ENCODE measurements at regions not wholly inside any gene's neighbourhood (a gene's known extent, or its start where the extent isn't known, plus 50 kb on each side); places are given as distances from the start of the nearest gene placed in this dataset.

- no peak for DNase-seq
These were observed 723.1 kb downstream of the CDH11 start for GRCh38 chr16:64398793-64399192.

GRCh38 chr16:64397945-64398508 lies 723.8 kb downstream of the CDH11 start:
- no peak for DNase-seq

GRCh38 chr16:64397042-64397441 lies 724.8 kb downstream of the CDH11 start:
- no peak for DNase-seq

DNA sequence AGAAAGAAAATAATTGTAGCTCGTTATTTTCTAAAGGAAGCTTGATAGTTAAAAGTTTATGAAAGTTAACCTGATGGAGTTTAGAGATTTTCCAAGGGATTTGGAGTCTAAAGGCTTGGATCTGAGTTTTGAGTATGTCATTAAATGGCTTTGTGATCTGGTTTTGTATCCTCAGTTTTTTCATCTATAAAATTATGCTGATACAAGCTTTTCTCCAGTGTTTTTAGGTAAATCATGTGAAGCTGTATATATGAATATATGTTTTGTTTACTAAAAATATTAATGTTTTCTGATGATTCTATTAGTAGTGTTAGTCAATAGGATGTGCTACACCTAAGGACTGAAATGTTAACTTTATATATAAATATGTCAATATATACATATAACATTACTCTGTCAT lies 727.8 kb downstream of the CDH11 start:
- DNase-seq = no peak

GRCh38 chr16:64392456-64392855 lies 729.4 kb downstream of the CDH11 start:
- DNase-seq = no peak

- DNase-seq = no peak
These were observed 730.7 kb downstream of the CDH11 start for GRCh38 chr16:64391063-64391600.

GRCh38 chr16:64390102-64390501 lies 731.8 kb downstream of the CDH11 start:
- DNase-seq = no peak

- DNase-seq = no peak
These were observed 737.2 kb downstream of the CDH11 start for GRCh38 chr16:64384636-64385035.

DNA sequence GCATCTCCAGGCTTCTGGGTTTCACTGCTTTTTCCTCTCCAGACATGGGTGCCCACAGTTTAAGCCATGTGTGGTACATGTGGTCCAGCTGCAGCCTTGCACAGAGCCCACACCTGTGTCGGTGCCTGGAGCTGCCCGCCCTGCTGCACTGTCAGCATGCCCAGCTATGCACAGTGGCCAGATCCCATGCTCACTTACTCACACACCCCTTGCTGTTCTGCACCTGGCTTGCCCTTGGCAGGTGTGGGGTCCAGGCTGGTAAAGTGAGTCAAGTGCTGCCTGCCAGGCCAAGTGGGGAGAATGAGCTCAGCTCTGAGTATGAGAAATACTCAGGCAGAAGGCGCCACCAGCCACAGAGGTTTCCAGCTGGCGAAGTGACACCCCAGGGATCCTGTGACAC lies 739.9 kb downstream of the CDH11 start:
- DNase-seq = no peak

DNA sequence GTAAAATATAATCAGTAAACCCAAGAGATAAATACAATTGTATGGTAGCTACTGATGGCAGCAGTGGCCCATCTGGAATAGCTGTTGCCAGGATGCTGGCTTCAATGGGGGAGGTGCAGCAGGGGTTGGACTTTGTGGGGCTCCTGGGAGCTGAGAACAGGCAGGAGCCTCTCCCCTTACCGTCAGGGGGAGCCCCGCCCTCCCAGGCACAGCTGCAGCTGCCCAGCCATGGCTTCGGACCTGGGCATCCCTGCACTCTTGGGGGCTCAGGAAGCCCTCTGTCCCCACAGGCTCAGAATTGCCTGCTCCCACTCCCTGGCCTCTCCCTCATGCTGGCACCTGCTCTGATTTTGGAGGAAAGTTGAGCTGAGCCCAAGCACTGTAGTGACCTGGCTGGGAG lies 741.1 kb downstream of the CDH11 start:
- DNase-seq = no peak

DNA sequence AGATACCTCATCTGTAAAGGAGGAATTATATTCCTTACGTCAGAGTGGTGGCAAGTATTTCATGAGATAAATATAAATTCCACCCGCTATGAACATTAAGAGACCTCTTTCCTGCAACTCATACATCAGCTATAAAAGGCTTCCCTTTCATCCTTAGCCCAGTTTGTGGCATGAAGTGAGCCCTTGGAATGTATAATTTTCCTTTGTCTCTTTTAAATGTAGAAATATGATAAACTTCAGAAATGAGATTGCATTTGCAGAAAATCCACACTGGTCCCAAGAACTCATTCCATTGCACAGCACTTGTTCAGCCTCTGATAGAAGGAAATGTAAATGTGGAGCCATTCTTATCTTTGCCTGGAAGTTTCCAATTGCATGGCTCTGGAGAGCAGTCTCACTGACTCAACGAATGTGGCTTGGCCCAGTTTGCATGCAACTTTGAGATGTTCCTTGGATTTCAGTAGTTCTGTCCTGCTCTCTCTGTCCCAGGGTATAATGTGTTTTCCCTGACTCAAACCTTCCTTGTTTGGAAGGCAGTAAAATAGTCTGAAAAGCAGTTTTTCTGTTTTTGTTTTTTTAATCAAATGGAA lies 746.4 kb downstream of the CDH11 start:
- no peak for DNase-seq

DNA sequence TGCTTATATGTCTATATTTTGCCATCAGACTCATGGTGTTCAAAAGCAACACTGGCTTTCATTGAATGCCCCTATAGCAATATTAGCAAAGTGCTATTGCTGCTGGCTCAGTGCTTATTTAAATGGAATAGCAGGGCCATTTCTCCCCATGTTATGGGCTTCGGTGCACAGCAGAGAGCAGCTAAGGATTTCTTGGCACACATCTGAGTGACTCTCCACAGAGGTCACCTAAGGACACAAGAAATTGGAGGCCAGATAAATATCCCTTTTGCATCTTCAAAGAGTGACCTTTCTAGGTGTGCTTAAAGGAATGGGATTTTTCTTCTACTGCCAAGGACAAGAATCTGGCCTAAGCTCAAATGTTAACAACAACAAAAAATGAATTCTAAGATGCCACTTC lies 751.8 kb downstream of the CDH11 start:
- no peak for DNase-seq

GRCh38 chr16:64365448-64365931 lies 756.4 kb downstream of the CDH11 start:
- no peak for DNase-seq

DNA sequence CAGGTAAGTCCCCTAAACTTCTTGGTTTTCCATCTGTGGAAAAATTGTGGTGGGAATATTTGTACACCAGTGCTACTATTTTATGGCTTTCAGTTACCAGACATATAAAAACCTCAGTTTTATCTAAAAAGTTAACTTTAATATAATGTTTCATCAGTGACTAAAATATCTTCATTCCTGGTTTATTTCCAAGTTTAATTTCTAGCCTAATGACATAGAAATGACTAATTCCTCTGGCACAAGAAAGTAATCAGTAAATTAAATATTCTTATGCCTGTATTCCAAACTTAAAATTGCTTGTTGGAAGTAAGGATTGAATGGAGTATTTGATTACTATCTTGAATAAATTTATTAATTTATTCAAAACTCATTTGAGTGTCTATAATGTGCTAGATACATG lies 757.0 kb downstream of the CDH11 start:
- no peak for DNase-seq

DNA sequence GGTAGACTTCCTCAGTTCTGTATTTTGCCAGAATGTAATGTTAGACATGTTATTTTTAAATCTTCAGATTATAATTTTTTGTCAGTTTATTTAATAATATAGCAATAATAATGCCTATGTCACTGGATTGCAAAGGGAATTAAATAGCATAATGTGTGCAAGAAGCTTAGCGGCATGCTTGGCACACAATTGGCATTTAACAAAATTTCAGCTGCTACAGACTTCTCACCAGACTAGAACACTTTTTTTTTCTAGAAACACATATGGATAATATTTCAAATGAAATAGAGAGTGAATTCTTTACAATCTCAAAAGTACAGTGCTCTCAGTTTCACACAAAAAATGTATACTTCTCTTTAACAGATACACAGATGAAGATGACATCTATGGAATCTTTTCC lies 757.4 kb downstream of the CDH11 start:
- no peak for DNase-seq

GRCh38 chr16:64364016-64364415 lies 757.8 kb downstream of the CDH11 start:
- DNase-seq = no peak

DNA sequence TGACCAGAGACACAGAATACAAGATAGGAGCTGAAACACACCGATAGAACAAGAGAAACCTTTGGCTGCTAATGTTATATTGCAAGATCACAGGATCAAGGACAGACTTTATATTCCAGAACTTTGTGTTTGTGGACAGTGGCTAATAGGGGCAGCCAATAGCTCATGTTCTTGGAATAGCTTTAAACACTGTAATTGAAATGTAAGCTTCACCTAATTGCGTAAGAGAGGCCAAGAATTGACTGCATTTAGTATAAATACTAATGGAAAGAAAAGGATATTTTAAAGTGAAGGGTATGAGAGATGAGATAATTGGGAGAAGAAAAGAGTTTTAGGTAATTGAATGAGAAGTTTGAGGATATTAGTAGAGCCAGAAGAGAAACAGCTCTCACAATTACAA lies 758.8 kb downstream of the CDH11 start:
- no peak for DNase-seq

DNA sequence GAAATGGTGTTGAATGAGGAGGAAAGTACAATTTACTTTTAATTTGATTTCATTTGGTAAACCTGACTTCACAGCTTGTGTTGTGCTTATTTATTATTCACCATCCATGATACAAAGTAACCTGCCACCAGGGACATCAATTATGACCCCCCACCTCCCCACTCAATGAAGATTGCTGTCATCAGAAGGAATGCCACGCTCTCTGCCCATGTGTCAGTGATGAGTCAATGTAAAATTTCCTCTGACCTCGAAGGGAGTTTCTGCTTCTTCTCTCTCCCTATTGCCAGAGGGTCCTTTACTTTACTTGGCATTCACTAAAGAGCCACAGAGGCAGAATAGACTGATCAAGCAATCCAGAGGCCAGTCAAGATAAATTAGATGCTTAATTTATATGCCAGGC lies 759.7 kb downstream of the CDH11 start:
- no peak for DNase-seq

DNA sequence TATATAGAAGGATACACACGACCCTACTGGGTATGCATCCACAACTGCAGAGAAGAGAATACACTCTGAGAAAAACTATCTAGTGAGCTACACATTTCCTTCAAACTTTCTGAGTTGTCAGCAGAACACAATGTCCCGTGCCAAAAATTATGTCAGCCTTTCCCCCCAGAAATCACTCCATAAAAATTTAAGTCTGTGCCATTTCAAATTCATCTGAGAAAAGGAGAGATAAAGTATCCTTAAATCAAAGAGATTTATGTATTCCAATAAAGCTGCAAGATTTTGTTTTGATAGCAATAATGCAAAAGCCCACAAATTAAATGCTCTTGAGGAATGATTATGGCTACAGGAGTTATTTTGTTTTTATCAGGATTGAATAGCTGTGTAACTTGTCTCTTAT lies 760.1 kb downstream of the CDH11 start:
- DNase-seq = no peak

DNA sequence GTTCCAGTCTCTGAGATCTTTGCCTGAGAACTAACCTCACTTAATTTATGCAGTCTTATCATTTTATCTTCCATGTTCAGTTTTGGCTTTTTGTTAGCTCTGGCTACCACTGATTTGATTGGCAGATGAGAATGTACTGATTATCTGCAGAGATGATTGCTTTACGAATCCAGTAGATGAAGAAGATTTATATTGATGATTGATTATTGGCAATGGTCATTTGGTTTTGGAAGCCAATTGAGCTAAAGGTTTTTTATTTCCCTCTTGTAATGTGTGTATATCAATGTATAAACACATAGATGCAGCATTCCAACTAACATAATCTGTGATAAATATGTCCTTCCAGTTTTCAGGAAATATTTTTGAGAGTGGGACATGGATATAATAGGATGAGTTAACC lies 763.6 kb downstream of the CDH11 start:
- DNase-seq = no peak

GRCh38 chr16:64356267-64356666 lies 765.6 kb downstream of the CDH11 start:
- no peak for DNase-seq

DNA sequence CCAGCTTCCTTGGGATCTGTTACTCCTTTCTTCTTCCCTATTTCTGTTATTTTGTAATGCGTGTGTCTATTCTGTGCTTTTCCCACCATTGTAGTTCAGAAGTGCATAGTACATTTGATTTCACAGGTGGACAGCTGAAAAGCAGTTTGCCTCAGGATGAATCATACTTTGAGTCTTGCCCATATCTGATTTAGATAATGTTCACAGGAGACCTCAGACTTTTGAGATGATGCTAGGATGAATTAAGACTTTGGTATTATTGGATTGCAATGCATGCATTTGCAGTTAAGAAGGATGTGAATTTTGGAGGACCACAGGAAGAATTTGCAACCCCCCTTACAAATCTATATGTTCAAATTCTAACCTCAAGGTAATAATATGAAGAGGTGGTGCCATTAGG lies 769.6 kb downstream of the CDH11 start:
- DNase-seq = no peak

GRCh38 chr16:64351121-64351520 lies 770.7 kb downstream of the CDH11 start:
- no peak for DNase-seq

- DNase-seq = no peak
These were observed 775.8 kb downstream of the CDH11 start for GRCh38 chr16:64346080-64346479.

GRCh38 chr16:64345142-64345541 lies 776.7 kb downstream of the CDH11 start:
- DNase-seq = no peak
